HG03442 (cell line): ENCODE measurements at regions not wholly inside any gene's neighbourhood (a gene's known extent, or its start where the extent isn't known, plus 50 kb on each side); places are given as distances from the start of the nearest gene placed in this dataset.
"Not testable (repeated sequence)": the region's sequence is repeated elsewhere in the genome, so short reads cannot be mapped to it uniquely, and the experiment has no call there.

Experiments
- ATAC-seq: cut with Tn5 transposase; IDR thresholded peaks from one replicate; pipeline ENCODE4 v1.9.1; 2021; ENCODE audit warnings: mild to moderate bottlenecking, moderate library complexity; ENCODE audit not compliant: unreplicated experiment

DNA sequence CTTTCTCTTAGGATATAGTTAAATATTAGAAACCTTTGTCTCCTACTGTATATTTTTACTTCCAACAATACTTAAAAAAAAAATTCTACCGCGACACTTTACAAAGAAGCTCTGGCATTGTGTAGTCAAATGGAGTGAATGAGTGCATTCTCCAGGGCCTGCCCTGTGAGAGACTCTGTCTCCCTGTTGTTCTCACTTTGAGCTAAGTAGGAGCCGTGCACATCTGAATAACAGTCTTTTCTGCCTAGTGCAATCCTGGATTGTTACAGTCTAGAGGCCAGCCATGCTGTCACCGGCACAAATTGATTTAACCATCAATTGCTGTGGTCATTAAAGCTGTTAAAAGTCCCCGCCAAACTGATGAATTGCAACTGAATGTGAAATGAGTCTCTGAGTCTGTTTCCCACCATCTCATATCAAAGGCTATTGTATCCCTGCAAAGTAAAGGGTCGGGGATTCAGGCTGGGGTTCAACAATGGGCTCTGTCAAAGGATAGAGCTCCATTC lies 156.0 kb downstream of the RFPL4B start:
- ATAC-seq: no peak

DNA sequence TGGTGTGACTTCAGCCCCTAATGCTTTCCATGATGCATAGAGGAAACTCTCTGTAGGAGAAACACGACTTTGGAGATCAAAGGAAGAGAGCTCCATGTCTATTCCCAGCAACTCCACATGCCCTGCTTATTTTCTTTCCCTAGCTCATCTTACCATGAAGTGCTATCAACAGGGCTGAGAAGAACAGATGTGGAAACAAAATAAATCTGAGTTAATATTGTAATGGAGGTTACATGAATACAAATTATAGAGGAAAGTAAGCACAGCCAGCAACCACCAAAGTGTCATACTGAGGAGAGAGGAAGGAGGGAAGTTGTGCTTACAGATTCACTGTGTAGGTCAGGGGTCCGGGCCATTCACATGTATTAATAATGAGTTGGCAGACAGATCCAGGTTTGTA lies 157.5 kb downstream of the RFPL4B start:
- ATAC-seq: no peak

DNA sequence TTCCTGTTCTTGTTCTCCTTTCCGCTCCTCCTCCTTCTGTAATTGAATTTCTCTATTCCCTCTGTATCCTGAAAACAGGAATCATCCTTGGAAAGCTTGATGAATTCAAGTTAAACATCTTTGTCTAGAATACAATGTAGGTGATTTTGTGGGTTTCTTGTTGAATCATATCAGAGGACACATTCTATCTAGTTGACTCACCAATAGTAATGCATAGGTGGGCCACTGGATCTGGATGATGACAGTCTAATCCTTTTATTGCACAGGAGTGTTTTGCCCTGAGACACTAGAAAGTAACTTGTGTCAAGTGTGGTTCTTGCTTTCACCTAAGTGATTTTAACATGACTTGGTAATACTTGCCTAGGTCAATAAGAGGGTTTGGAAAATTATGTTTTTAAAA lies 164.3 kb downstream of the RFPL4B start:
- ATAC-seq: no peak

DNA sequence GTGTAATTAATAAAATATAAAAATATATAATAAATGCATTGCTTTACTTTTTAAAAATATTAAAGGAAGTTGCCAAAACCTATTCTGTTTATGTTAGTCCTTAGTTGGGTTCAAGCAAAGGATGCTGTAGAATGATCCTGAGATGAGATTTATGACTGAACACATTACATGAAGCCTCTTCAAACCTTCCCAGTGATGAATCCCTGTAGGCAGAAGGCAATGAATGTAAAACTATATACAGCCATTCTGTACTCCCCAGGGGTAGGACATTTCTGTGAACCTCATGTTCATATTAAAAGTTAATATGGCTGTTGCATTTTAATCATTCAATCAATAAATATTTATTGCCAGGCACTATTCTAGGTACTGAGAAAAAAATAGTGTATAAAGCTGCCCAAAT lies 166.0 kb downstream of the RFPL4B start:
- ATAC-seq: no peak

DNA sequence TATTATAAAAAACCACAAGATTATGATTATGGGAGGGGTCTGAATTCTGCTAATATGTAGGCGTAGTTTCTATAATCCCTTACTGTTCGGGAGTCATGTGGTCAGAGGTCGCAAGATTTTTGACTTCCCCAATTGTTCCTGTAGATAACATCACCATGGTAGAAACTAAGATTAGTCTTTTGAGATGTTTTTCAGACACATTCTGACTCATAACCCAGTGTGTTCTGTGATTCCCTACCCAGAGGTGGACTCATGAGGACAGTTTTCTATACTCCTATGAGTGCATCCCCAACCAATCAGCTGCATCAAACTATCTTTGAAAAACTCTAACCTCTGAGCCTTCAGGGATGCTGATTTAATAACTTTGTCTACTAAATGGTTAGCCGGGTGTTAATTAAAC lies 175.5 kb downstream of the RFPL4B start:
- peak; percentile 60 for ATAC-seq

DNA sequence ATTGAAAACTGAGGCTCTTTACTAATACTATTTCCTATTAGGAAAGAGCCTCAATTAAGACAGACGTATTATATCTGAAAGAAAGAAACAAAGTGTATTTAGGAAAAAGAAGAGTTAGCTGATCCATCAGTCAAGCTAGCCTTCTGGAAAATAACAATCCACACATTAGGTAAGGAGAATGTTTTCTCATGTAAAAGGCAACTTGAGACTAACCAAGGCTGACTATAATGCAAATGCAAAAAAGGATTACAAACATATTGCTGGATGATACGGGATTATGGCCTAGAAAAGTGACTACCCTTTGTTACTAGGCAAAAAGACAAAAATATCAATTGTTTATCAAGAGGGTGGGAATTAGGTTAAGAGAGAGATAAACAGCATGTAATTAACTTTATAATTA lies 176.9 kb downstream of the RFPL4B start:
- ATAC-seq: no peak

DNA sequence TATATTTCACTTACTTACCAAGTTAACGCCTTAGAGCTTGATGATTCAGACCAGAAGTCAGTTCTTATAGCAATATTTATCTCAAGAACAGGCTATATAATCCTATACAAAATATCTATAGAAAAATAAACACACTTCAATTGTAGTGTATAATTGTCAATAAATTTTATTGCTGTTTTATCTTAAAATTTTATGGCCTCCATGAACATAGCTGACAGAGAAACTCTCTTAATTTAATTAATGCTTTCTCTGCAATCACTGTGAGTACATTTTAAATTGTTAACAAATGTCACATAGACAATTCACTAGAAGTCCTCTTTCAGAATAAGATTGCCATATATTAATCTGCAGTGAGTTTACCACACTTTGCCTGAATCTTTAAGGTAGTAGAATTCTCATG lies 178.6 kb downstream of the RFPL4B start:
- ATAC-seq: no peak

DNA sequence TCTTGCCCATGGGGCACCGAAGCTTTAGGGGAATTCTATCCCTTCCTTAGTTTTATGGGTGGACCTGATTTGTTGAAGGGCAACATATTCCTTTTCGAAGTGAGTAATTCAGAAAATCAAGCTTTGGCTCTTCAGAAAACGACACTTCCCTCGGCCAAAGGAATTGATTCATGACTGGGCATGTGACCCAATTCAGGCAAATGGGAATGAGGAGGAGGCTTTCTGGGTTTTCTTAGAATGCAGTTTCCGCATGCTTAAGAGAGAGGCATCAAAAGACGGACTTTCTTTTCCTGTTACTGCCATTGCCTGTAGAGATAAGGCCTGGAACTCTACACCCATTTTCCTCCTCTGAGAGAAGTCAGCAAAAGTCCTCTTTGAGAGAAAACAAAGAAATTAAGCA lies 179.5 kb downstream of the RFPL4B start:
- no peak for ATAC-seq

DNA sequence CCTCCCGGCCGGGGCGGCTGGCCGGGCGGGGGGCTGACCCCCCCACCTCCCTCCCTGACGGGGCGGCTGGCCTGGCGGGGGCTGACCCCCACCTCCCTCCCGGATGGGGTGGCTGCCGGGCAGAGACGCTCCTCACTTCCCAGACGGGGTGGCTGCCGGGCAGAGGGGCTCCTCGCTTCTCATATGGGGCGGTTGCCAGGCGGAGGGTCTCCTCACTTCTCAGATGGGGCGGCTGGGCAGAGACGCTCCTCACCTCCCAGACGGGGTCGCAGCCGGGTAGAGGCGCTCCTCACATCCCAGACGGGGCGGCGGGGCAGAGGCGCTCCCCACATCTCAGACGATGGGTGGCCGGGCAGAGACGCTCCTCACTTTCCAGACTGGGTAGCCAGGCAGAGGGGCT lies 181.2 kb downstream of the RFPL4B start:
- not testable (repeated sequence) for ATAC-seq

DNA sequence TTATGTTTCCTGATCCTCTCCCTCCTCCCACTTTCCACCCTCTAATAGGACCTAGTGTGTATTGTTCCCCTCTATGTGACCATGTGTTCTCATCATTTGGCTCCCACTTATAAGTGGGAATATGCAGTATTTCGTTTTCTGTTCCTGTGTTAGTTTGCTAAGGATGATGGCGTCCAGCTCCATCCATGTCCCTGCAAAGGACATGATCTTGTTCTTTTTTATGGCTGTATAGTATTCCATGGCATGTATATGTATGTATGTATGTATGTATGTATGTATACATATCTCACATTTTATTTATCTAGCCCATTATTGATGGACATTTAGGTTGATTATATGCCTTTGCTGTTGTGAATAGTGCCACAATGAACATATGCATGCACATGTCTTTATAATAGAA lies 188.7 kb downstream of the RFPL4B start:
- no peak for ATAC-seq

DNA sequence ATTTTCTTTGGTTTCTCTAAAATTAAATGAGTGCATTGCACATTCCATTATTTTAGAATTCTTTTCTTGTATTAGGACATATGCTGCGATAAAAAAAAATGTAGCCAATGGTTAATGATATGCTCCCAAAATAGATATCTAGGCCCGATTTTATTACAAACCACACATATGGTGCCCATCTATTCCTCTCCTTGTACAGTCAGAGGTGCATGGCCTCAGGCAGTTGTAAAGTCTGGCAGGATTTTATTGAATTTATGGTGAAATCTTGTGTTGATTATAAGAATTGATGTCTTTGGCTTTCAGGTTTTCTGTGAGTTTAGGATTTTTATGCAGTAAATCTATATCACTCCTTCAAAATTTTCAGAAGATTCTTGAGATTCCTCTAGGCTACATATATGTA lies 192.2 kb downstream of the RFPL4B start:
- no peak for ATAC-seq

DNA sequence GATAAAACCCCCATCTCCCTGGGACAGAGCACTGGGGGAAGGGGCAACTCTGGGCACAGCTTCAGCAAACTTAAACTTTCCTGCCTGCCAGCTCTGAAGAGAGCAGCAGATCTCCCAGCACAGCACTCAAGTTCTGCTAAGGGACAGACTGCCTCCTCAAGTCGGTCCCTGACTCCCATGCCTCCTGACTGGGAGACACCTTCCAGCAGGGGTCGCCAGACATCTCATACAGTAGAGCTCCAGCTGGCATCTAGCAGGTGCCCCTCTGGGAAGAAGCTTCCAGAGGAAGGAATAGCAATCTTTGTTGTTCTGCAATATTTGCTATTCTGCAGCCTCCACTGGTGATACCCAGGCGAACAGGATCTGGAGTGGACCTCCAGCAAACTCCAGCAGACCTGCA lies 194.7 kb downstream of the RFPL4B start:
- not testable (repeated sequence) for ATAC-seq

DNA sequence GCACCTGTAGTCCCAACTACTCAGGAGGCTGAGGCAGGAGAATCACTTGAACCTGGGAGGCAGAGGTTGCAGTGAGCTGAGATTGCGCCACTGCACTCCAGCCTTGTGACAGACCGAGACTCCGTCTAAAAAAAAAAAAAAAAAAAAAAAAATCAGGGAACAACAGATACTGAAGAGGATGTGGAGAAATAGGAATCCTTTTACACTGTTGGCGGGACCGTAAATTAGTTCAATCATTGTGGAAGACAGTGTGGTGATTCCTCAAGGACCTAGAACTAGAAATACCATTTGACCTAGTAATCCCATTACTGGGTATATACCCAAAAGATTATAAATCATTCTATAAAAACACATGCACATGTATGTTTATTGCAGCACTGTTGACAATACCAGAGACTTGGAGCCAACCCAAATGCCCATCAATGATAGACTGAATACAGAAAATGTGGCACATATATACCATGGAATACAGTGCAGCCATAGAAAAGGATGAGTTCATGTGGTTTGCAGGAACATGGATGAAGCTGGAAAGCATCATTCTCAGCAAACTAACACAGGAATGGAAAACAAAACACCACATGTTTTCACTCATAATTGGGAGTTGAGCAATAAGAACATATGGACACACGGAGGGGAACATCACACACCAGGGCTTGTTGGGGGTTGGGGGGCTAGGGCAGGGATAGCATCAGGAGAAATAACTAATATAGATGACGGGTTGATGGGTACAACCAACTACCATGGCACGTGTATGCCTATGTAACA lies 200.4 kb downstream of the RFPL4B start:
- ATAC-seq: not testable (repeated sequence)

DNA sequence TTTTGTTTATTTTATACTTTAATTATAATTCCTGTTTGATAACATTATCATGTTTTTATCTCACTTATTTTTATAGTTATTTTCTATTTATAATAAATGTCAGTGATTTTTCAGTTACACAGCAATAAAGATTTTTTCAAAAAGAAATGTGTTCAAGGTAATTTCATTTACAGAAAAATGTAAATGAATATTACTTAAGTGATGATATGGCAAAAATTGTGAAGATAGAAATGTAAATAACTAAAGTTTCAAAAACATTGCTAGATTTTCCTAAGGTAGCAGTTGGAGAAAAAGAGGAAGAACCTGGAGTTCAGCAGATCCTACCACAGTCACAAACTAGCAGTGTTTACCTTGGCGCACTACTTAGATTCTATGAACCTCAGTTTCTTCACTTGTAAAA lies 202.6 kb downstream of the RFPL4B start:
- ATAC-seq: no peak

DNA sequence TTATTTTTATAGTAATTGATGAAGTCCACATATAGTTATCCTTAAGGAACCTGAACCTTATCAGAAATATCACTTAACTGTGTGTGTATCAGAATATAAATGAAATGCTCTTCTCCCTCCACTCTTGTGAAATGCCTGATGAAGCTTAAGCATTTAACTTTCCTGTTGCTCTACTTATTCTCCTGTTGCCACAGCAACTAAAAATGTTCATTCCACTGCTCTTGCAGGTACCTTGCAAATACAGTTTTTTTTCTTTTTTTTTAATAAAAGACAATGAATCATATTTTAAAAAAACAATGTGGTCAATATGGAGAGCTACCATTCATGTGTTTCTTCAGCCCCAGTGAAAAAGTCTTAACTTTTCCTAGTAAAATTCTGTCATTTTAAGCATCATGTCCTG lies 210.3 kb downstream of the RFPL4B start:
- no peak for ATAC-seq

DNA sequence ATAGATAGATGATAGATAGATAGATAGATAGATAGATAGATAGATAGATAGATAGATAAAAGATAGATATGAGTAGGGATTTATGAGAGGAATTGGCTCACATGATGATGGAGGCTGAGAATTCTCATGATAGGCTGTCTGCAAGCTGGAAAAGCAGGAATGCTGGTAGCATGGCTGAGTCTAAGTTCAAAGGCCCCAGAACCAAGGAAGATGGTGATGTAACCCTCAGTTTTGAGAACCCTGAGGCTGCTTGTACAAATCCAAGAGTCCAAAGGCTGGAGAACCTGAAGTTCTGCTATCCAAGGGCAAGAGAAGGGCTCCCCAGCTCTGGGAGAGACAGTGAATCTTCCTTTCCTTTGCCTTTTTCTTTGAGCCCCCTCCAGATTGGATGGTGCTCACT lies 210.8 kb downstream of the RFPL4B start:
- ATAC-seq: no peak

DNA sequence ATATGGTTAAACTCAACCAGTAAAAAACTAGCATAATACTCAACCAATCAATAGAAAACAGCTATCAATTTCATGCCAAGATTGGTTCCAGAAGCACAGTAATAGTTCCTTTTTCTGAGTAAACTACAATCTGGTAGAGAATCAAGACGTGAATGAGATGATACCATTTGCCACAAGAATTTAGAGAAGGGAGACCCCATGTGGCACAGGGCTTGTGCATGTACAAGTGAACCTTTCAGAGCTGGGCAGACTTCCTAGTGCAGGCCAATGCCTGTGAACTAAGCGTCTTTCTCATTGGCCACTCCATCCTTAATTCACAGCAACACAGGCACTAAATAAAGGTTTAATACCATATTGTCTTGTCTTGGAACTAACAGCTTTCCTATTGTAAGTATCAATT lies 213.5 kb downstream of the RFPL4B start:
- no peak for ATAC-seq

DNA sequence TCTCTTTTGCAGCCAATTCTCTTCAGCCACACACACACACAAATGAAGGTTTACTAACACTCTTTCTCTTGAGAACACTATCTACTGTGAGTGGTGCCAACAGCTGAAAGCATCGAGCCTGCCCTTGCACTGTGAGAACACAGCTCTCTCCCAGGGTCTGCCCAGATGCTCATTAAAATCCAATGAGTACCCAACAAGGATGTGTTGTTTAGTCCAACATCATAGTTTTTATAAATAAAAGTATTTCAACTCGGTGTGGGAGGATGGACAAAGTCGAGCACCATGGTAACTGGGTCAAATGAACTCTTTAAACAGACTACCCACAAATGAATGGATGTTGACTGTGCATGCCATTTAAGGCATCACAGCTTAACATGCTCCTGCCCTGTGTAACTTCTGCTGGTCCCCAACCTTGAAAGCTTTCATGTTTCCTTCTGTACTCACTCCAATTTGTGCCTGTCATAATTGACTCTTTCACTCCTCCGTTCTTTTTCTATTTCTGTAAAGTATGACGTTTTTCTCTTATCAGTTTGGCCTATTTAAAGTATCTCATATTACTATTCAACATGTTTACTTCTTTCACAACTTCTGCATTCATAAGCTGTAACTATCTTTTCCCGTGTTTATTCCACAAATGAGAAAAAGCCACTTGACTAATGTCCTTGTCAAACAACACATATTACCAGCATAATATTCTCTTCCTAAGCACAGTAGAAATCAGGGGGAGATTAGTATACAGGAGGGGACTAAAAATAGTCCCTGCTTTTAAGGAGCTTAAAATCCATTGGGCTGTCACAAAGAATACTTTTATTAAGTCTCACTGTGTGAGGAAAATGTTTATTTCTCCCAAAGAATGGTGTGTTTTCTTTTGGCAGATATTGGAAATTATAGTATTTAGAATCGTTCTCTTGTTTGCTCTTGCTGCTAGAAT lies 215.4 kb downstream of the RFPL4B start:
- no peak for ATAC-seq

DNA sequence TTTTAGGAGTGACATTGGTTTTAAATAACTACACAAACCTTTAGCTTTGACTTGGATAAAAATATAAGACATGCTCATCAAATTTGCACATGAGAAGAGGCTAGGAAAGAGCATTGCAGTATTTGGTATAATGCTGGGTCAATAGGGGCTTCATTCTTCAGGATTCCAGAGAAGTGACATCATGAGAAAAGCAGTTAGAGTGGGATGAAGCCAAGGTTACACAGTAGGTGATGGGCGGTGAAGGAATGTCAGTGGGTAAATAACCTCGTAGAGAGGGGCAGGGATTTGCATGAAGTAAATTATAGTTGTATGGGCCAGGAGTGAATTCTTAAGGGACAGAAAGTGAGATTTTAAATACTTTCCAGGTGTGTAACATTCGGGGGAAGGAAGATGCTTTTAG lies 216.2 kb downstream of the RFPL4B start:
- no peak for ATAC-seq

DNA sequence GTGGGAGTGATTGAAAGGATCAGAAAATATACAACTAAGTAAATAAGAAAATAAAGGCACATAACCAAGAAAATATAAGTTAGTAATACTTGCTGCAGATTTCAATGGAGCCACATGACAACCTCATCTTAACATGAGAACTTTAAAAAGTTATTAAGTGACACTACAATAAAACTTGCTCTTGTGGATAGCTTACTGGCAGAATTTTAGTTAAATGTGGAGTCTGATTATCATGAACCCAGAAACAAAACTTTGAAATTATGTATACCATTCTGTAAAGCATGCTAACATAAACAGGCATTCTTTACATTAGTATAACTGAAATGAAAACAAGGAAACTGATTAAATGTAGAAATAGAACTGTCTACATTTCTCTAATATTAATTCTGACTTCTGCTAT lies 220.9 kb downstream of the RFPL4B start:
- ATAC-seq: no peak

DNA sequence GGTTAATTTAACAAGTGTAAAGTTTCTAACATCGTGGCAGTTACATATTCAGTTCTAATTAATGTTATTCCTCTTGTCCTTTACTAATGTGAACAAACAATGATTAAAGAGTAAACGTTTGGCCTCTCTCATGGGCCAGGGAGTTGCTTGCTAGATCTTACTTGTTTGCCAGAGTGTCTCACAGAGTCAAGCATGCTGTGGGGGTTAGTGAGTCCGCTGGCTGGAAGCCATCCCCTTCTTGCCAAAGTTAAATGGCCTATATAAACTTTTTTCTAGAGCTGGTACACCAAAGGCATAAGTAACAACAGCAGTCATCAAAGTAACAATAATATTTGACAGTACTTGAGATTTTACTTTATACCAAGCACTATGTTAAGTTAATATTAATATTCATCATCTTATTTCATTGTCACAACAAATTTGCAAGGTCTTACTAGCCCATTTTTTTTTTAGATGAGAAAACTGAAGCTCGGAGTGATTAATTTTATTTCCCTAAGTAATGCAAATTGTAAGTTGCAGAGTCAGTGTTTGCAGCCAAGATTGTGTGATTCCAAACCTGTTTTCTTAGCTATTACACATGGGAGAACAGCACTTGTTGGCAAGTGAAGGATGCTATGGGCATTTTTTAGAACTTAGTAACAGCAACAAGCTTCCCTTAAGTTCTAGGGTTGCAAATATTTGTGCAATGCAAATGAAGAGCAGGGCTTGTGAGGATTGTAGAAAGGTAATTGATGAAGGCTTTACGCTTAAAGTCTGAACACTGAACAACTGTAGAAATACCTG lies 224.5 kb downstream of the RFPL4B start:
- ATAC-seq: no peak
